Stimulated activated CD4-positive, alpha-beta T cell treated with anti-CD3 and anti-CD28 coated beads, TNF-alpha, amount 100 ng/mL, for 1 hour (primary cell): ENCODE measurements at regions not wholly inside any gene's neighbourhood (a gene's known extent, or its start where the extent isn't known, plus 50 kb on each side); places are given as distances from the start of the nearest gene placed in this dataset.

Experiments used
- DNase-seq, 3 donors: peaks; one replicate each; pipeline ENCODE4 v3.0.0-alpha.2; 2020; ENCODE audit warnings: low read depth in 3 of 3, low spot score in 1 of 3

DNA sequence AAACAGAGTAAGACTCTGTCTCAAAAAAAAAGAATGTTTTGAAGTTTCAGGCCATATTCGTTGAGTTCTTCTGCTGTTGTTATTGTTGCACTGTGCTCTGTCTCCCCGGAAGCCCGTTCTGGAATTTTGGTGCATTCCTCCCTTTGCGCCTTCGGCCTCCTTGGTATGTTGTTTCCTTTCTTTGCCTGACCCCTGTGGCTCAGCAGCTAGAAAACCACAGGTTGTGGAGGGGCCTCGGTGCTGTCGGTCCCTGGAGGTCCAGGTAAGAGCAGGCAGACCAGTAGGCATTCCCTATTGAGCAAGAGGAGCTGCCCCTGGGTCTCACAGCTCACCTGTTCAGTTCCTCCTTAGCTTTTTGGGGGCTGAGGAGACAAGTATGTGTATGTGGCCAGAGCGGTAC is 51.0 kb upstream of the DLG1 start:
- no peak for DNase-seq
